H9 (cell line): ENCODE measurements at regions not wholly inside any gene's neighbourhood (a gene's known extent, or its start where the extent isn't known, plus 50 kb on each side); places are given as distances from the start of the nearest gene placed in this dataset.

ENCODE experiments used
- DNase-seq: peaks from one replicate; pipeline ENCODE4 v3.0.0-alpha.2; 2017
- H2AFZ ChIP-seq: one replicate; pipeline ENCODE4 v1.6.1; 2013; ENCODE audit warnings: mild to moderate bottlenecking, low read length, control low read depth, moderate library complexity
- H2AK5ac ChIP-seq: 2 replicates; pipeline ENCODE4 v1.6.1; 2013; ENCODE audit warnings: low read length, control low read depth, mixed read lengths; ENCODE audit not compliant: insufficient read length
- H2BK120ac ChIP-seq: one replicate; pipeline ENCODE4 v1.6.1; 2013; ENCODE audit warnings: low read depth, mild to moderate bottlenecking, low read length, control low read depth, inconsistent platforms; ENCODE audit not compliant: poor library complexity, severe bottlenecking
- H2BK12ac ChIP-seq: 2 replicates; pipeline ENCODE4 v1.6.1; 2013; ENCODE audit warnings: low read length, control low read depth, mixed read lengths, low read depth; ENCODE audit not compliant: insufficient read length
- H2BK15ac ChIP-seq: 2 replicates; pipeline ENCODE4 v1.6.1; 2013; ENCODE audit warnings: low read depth, low read length, control low read depth
- H2BK20ac ChIP-seq: one replicate; pipeline ENCODE4 v1.6.1; 2013; ENCODE audit warnings: low read depth, mild to moderate bottlenecking, low read length, control low read depth, inconsistent platforms; ENCODE audit not compliant: poor library complexity, severe bottlenecking
- H2BK5ac ChIP-seq: 2 replicates; pipeline ENCODE4 v1.6.1; 2013; ENCODE audit warnings: low read length, control low read depth, mixed read lengths; ENCODE audit not compliant: insufficient read length
- H3K14ac ChIP-seq: 2 replicates; pipeline ENCODE4 v1.6.1; 2013; ENCODE audit warnings: low read length, control low read depth; ENCODE audit not compliant: insufficient read depth
- H3K18ac ChIP-seq: 2 replicates; pipeline ENCODE4 v1.6.1; 2013; ENCODE audit warnings: low read depth, mild to moderate bottlenecking, mixed read lengths, low read length, control low read depth; ENCODE audit not compliant: insufficient read length
- H3K23ac ChIP-seq: 2 replicates; pipeline ENCODE4 v1.6.1; 2013; ENCODE audit warnings: low read length, control low read depth, mixed read lengths, low read depth; ENCODE audit not compliant: insufficient read length
- H3K23me2 ChIP-seq: 2 replicates; pipeline ENCODE4 v1.6.1; 2013; ENCODE audit warnings: low read depth, mild to moderate bottlenecking, mixed read lengths, low read length, control low read depth; ENCODE audit not compliant: insufficient read length, poor library complexity, severe bottlenecking
- H3K27ac ChIP-seq: 2 replicates; pipeline ENCODE4 v1.5.1; 2013; ENCODE audit warnings: low read length, control low read depth, mixed read lengths, low read depth; ENCODE audit not compliant: insufficient read length
- H3K27me3 ChIP-seq: 2 replicates; pipeline ENCODE4 v1.6.1; 2013; ENCODE audit warnings: low read length, control low read depth, inconsistent platforms; ENCODE audit not compliant: insufficient read depth
- H3K4ac ChIP-seq: 2 replicates; pipeline ENCODE4 v1.6.1; 2013; ENCODE audit warnings: low read depth, mild to moderate bottlenecking, control low read depth, inconsistent platforms, low read length, moderate library complexity
- H3K4me1 ChIP-seq: 2 replicates; pipeline ENCODE4 v1.6.1; 2013; ENCODE audit warnings: low read length, control low read depth, inconsistent platforms; ENCODE audit not compliant: insufficient read depth
- H3K4me2 ChIP-seq: 2 replicates; pipeline ENCODE4 v1.6.1; 2013; ENCODE audit warnings: low read length, control low read depth, mixed read lengths; ENCODE audit not compliant: insufficient read length, insufficient read depth
- H3K56ac ChIP-seq: 2 replicates; pipeline ENCODE4 v1.6.1; 2013; ENCODE audit warnings: low read depth, mild to moderate bottlenecking, mixed read lengths, low read length, control low read depth; ENCODE audit not compliant: insufficient read length
- H3K79me1 ChIP-seq: 2 replicates; pipeline ENCODE4 v1.6.1; 2013; ENCODE audit warnings: low read depth, mild to moderate bottlenecking, moderate library complexity, low read length, control low read depth, inconsistent platforms; ENCODE audit not compliant: insufficient read depth, poor library complexity, severe bottlenecking
- H3K79me2 ChIP-seq: 2 replicates; pipeline ENCODE4 v1.6.1; 2013; ENCODE audit warnings: low read length, control low read depth, inconsistent platforms; ENCODE audit not compliant: insufficient read depth
- H3K9ac ChIP-seq: 2 replicates; pipeline ENCODE4 v1.6.1; 2013; ENCODE audit warnings: low read length, control low read depth, mixed read lengths; ENCODE audit not compliant: insufficient read length; ENCODE audit errors: extremely low read depth
- H3K9me3 ChIP-seq: one replicate; pipeline ENCODE4 v1.6.1; 2013; ENCODE audit warnings: low read depth, low read length, inconsistent platforms; ENCODE audit not compliant: control insufficient read depth
- H3T11ph ChIP-seq: one replicate; pipeline ENCODE4 v1.6.1; 2013; ENCODE audit warnings: mild to moderate bottlenecking, low read length, control low read depth, inconsistent platforms
- H4K20me1 ChIP-seq: one replicate; pipeline ENCODE4 v1.6.1; 2013; ENCODE audit not compliant: control insufficient read depth, insufficient read length, insufficient read depth
- H4K5ac ChIP-seq: 2 replicates; pipeline ENCODE4 v1.6.1; 2013; ENCODE audit warnings: low read depth, mild to moderate bottlenecking, mixed read lengths, low read length, control low read depth; ENCODE audit not compliant: insufficient read length
- H4K8ac ChIP-seq: replicated peaks from 2 replicates; pipeline ENCODE4 v1.6.1; 2013; ENCODE audit warnings: low read length, control low read depth, mixed read lengths, low read depth; ENCODE audit not compliant: insufficient read length
- H4K91ac ChIP-seq: 2 replicates; pipeline ENCODE4 v1.6.1; 2013; ENCODE audit warnings: low read depth, mild to moderate bottlenecking, moderate library complexity, mixed read lengths, low read length, control low read depth; ENCODE audit not compliant: insufficient read length
- H3K27ac Mint-ChIP-seq, 3 experiments: 2 replicates in 2 of 3; 3 replicates in 1 of 3; pipeline ENCODE4 v1.8.0; 2020 to 2021; ENCODE audit warnings: mixed read lengths in 3 of 3, mild to moderate bottlenecking in 1 of 3, moderate library complexity in 1 of 3
- H3K27me3 Mint-ChIP-seq: 2 replicates; pipeline ENCODE4 v1.8.0; 2021; ENCODE audit warnings: low read depth, mild to moderate bottlenecking, moderate library complexity, mixed read lengths
- H3K36me3 Mint-ChIP-seq, 3 experiments: 2 replicates in 2 of 3; 3 replicates in 1 of 3; pipeline ENCODE4 v1.8.0; 2020 to 2021; ENCODE audit warnings: low read depth in 3 of 3, mixed read lengths in 3 of 3; ENCODE audit not compliant: insufficient read depth in 1 of 3
- H3K4me1 Mint-ChIP-seq, 2 experiments: 2 replicates each; pipeline ENCODE4 v1.8.0; 2020; ENCODE audit warnings: mixed read lengths in 2 of 2
- H3K4me3 Mint-ChIP-seq, 2 experiments: 2 replicates in 1 of 2; 3 replicates in 1 of 2; pipeline ENCODE4 v1.8.0; 2020 to 2021; ENCODE audit warnings: mild to moderate bottlenecking in 2 of 2, mixed read lengths in 2 of 2, moderate library complexity in 1 of 2
- H3K9me3 Mint-ChIP-seq, 2 experiments: 2 replicates in 1 of 2; 3 replicates in 1 of 2; pipeline ENCODE4 v1.8.0; 2020; ENCODE audit warnings: mild to moderate bottlenecking in 2 of 2, mixed read lengths in 2 of 2, moderate library complexity in 1 of 2
- CTCF ChIP-seq: fragments of 200-600 bp; sonication (generic); conservative IDR thresholded peaks from 3 replicates; pipeline ENCODE4 v1.8.0; 2021; ENCODE audit warnings: antibody characterized with exemption, mild to moderate bottlenecking
- WGBS: extraction: QIAGEN DNeasy Blood & Tissue Kit; methylation state at CpG from one replicate; pipeline ENCODE4 v1.1.7; 2013; ENCODE audit warnings: missing lambda C conversion rate, low lambda C conversion rate, mixed read lengths; ENCODE audit not compliant: insufficient read length; ENCODE audit errors: extremely low coverage; 5-methylcytosine and 5-hydroxymethylcytosine counted together

GRCh38 chr7:119351320-119351719, 921.7 kb upstream of the KCND2 start:
- no peak for TF ChIP-seq CTCF
- Mint-ChIP-seq H3K4me3 (no peak overlapping the region), H3K36me3 (no peaks in the 10 kb centered on the region), H3K27ac (no peak overlapping the region), H3K4me1 (no peaks in the 10 kb centered on the region), H3K27me3 (no peaks in the 10 kb centered on the region), H3K9me3 (no peaks in the 10 kb centered on the region)
- Histone ChIP-seq H3K27ac (no peak overlapping the region), H2BK20ac (no peak overlapping the region), H4K5ac (no peak overlapping the region), H4K91ac (no peak overlapping the region), H4K8ac (no peak overlapping the region), H2AK5ac (no peak overlapping the region), H3K79me2 (no peaks in the 10 kb centered on the region), H3K4ac (no peak overlapping the region), H3K56ac (no peak overlapping the region), H3K27me3 (no peaks in the 10 kb centered on the region), H3K4me2 (no peak overlapping the region), H3K79me1 (no peaks in the 10 kb centered on the region), H2BK15ac (no peak overlapping the region), H3K4me1 (no peaks in the 10 kb centered on the region), H2BK12ac (no peak overlapping the region), H2BK120ac (no peak overlapping the region), H2BK5ac (no peak overlapping the region), H4K20me1 (no peaks in the 10 kb centered on the region), H2AFZ (no peak overlapping the region), H3K23ac (no peak overlapping the region), H3K18ac (peak overlapping the region; percentile 11), H3K9me3 (no peaks in the 10 kb centered on the region), H3T11ph (no peak overlapping the region), H3K14ac (no peak overlapping the region), H3K9ac (no peak overlapping the region), H3K23me2 (no peaks in the 10 kb centered on the region)
- no CpG with 5 or more reads among the region's 8 CpGs for WGBS
- DNase-seq, result no peak
